Parathyroid adenoma (tissue), 2 donors: ENCODE measurements at regions not wholly inside any gene's neighbourhood (a gene's known extent, or its start where the extent isn't known, plus 50 kb on each side); places are given as distances from the start of the nearest gene placed in this dataset.
"Not testable (repeated sequence)": the region's sequence is repeated elsewhere in the genome, so short reads cannot be mapped to it uniquely, and the experiment has no call there.

Experiments used
- H2AFZ ChIP-seq: fragments of 300-600 bp; sonication (generic); one replicate; pipeline ENCODE4 v1.7.0; 2017; ENCODE audit warnings: antibody characterized with exemption, mild to moderate bottlenecking
- H3K27ac ChIP-seq: fragments of 300-600 bp; sonication (generic); one replicate; pipeline ENCODE4 v1.7.0; 2017
- H3K27me3 ChIP-seq: fragments of 300-600 bp; sonication (generic); one replicate; pipeline ENCODE4 v1.7.0; 2017; ENCODE audit warnings: low read length; ENCODE audit not compliant: control insufficient read depth, insufficient read depth
- H3K36me3 ChIP-seq: fragments of 300-600 bp; sonication (generic); one replicate; pipeline ENCODE4 v1.7.0; 2017; ENCODE audit warnings: low read length; ENCODE audit not compliant: control insufficient read depth, insufficient read depth
- H3K4me1 ChIP-seq: fragments of 300-600 bp; sonication (generic); one replicate; pipeline ENCODE4 v1.7.0; 2017; ENCODE audit warnings: control low read depth
- H3K4me2 ChIP-seq: fragments of 300-600 bp; sonication (generic); one replicate; pipeline ENCODE4 v1.7.0; 2017; ENCODE audit warnings: low read length
- H3K4me3 ChIP-seq: fragments of 300-600 bp; sonication (generic); one replicate; pipeline ENCODE4 v1.7.0; 2017; ENCODE audit warnings: low read depth, low read length
- H3K79me2 ChIP-seq: fragments of 300-600 bp; sonication (generic); one replicate; pipeline ENCODE4 v1.7.0; 2017; ENCODE audit warnings: control low read depth
- H3K9ac ChIP-seq: fragments of 300-600 bp; sonication (generic); one replicate; pipeline ENCODE4 v1.7.0; 2017; ENCODE audit warnings: mild to moderate bottlenecking
- H3K9me3 ChIP-seq: fragments of 300-600 bp; sonication (generic); one replicate; pipeline ENCODE4 v1.7.0; 2017; ENCODE audit warnings: low read length; ENCODE audit not compliant: control insufficient read depth
- CTCF ChIP-seq: fragments of 300-600 bp; sonication (generic); IDR thresholded peaks from one replicate; pipeline ENCODE4 v1.7.0; 2017; ENCODE audit warnings: antibody characterized with exemption, mild to moderate bottlenecking
- donor health status: primary hyperparathyroidism.

- Histone ChIP-seq H3K27me3 (no peaks in the 10 kb centered on the region), H3K27ac (no peak overlapping the region), H3K9me3 (no peaks in the 10 kb centered on the region), H3K4me1 (no peaks in the 10 kb centered on the region), H2AFZ (no peak overlapping the region), H3K4me3 (no peak overlapping the region), H3K79me2 (no peaks in the 10 kb centered on the region), H3K36me3 (no peaks in the 10 kb centered on the region), H3K9ac (no peak overlapping the region), H3K4me2 (no peak overlapping the region)
- no peak for TF ChIP-seq CTCF
Observed at GRCh38 chr14:106809615-106810014, 1283.2 kb downstream of the TMEM121 start.

GRCh38 chr14:106810168-106810567 is 1283.8 kb downstream of the TMEM121 start:
- not testable (repeated sequence) for H3K27me3 ChIP-seq, H2AFZ ChIP-seq, H3K9me3 ChIP-seq, H3K79me2 ChIP-seq, H3K4me1 ChIP-seq, H3K27ac ChIP-seq, H3K4me3 ChIP-seq, H3K9ac ChIP-seq, H3K36me3 ChIP-seq, H3K4me2 ChIP-seq

GRCh38 chr14:106811162-106811561 is 1284.8 kb downstream of the TMEM121 start:
- Histone ChIP-seq H3K27ac (no peak overlapping the region), H3K36me3 (no peaks in the 10 kb centered on the region), H3K79me2 (no peaks in the 10 kb centered on the region), H3K9ac (no peak overlapping the region), H2AFZ (no peak overlapping the region), H3K9me3 (no peaks in the 10 kb centered on the region), H3K4me1 (no peaks in the 10 kb centered on the region), H3K27me3 (no peaks in the 10 kb centered on the region), H3K4me2 (no peak overlapping the region), H3K4me3 (no peak overlapping the region)
- no peak for TF ChIP-seq CTCF

GRCh38 chr14:106812788-106813476 is 1286.5 kb downstream of the TMEM121 start:
- Histone ChIP-seq H3K27me3 (no peaks in the 10 kb centered on the region), H3K4me1 (no peaks in the 10 kb centered on the region), H3K9ac (no peak overlapping the region), H2AFZ (no peak overlapping the region), H3K79me2 (no peaks in the 10 kb centered on the region), H3K36me3 (no peaks in the 10 kb centered on the region), H3K4me3 (no peak overlapping the region), H3K4me2 (no peak overlapping the region), H3K9me3 (no peaks in the 10 kb centered on the region), H3K27ac (no peak overlapping the region)
- no peak for TF ChIP-seq CTCF

GRCh38 chr14:106813477-106813823 is 1287.1 kb downstream of the TMEM121 start:
- no peak overlapping the region for H3K4me2 ChIP-seq

More at GRCh38 chr14:106813477-106813823, 1287.1 kb downstream of the TMEM121 start:
- Histone ChIP-seq H3K4me3 (no peak overlapping the region), H3K4me1 (no peaks in the 10 kb centered on the region), H3K9ac (no peak overlapping the region), H3K9me3 (no peaks in the 10 kb centered on the region), H3K36me3 (no peaks in the 10 kb centered on the region), H3K79me2 (no peaks in the 10 kb centered on the region), H3K27ac (no peak overlapping the region), H2AFZ (no peak overlapping the region), H3K27me3 (no peaks in the 10 kb centered on the region)
- no peak for TF ChIP-seq CTCF
